Stimulated activated CD4-positive, alpha-beta T cell treated with anti-CD3 and anti-CD28 coated beads, TNF-alpha, amount 100 ng/mL, for 48 hours (primary cell): ENCODE measurements at regions not wholly inside any gene's neighbourhood (a gene's known extent, or its start where the extent isn't known, plus 50 kb on each side); places are given as distances from the start of the nearest gene placed in this dataset.
"Not testable (repeated sequence)": the region's sequence is repeated elsewhere in the genome, so short reads cannot be mapped to it uniquely, and the experiment has no call there.

Source experiments
- DNase-seq, 3 donors: peaks; one replicate each; pipeline ENCODE4 v3.0.0-alpha.2; 2020; ENCODE audit warnings: low read depth in 3 of 3

- no peak for DNase-seq
These were observed 166.4 kb upstream of the SLC27A6 start for GRCh38 chr5:128798871-128799270.

GRCh38 chr5:128799945-128800344 is 165.3 kb upstream of the SLC27A6 start:
- no peak for DNase-seq

GRCh38 chr5:128800377-128800776 is 164.9 kb upstream of the SLC27A6 start:
- DNase-seq, result no peak

GRCh38 chr5:128813317-128814070 is 151.8 kb upstream of the SLC27A6 start:
- no peak for DNase-seq

DNA sequence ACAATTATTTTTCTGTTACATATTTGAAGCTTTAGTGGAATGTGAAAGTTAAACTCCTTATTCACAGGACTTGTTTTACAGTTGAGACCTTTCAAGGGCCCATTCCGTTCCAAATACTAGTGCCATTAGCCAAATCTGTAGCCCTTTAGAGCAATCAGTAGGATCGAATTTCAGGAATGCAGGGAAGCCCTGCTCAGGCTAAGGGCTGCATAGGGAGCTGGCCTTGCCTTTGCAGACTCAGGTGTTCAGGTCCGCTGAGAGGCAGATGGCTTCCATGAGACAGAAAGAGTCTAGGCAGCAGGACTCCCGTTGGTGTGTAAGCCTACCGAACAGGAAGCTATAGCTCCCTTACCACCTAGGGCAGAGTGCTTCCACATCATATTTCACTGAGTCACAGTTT is 150.1 kb upstream of the SLC27A6 start:
- DNase-seq, result no peak

DNA sequence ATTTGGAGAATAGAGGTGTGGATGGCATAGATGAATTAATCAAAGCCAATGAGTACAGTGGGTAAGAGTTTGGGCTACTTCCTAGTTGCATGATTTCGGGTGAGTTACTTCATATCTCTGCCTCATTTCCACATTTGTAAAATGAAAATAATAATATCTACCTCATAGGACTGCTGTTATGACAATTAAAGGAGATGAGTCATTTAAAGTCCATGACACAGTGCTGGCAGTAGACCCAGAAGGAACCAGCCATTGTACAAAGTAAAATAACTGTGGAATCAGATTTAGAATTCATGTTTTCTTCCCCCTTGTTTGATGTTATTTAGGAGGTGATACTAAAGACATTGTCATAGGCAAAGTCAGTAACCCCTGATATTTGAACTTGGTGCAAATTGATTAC is 139.5 kb upstream of the SLC27A6 start:
- DNase-seq, result no peak

GRCh38 chr5:128826275-128826674 is 139.0 kb upstream of the SLC27A6 start:
- DNase-seq, result no peak

- DNase-seq, result no peak
These were observed 128.7 kb upstream of the SLC27A6 start for GRCh38 chr5:128836571-128836970.

GRCh38 chr5:128838623-128839022 is 126.7 kb upstream of the SLC27A6 start:
- DNase-seq, result no peak

- no peak for DNase-seq
These were observed 123.0 kb upstream of the SLC27A6 start for GRCh38 chr5:128842241-128842640.

- no peak for DNase-seq
These were observed 120.8 kb upstream of the SLC27A6 start for GRCh38 chr5:128844354-128844923.

- no peak for DNase-seq
These were observed 115.2 kb upstream of the SLC27A6 start for GRCh38 chr5:128850049-128850448.

GRCh38 chr5:128854931-128855330 is 110.4 kb upstream of the SLC27A6 start:
- DNase-seq, result no peak

- DNase-seq, result no peak
These were observed 108.1 kb upstream of the SLC27A6 start for GRCh38 chr5:128857076-128857677.

GRCh38 chr5:128858995-128859394 is 106.3 kb upstream of the SLC27A6 start:
- DNase-seq, result no peak

DNA sequence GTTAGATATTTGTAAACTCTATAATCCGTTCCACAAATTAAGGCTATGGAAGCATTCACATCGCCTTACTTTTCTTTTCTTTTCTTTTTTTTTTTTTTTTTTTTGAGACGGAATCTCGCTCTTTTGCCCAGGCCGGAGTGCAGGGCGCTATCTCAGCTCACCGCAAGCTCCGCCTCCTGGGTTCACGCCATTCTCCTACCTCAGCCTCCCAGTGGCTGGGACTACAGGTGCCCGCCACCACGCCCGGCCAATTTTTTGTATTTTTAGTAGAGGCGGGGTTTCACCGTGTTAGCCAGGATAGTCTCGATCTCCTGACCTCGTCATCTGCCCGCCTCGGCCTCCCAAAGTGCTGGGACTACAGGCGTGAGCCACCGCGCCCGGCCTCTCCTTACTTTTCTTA is 104.1 kb upstream of the SLC27A6 start:
- not testable (repeated sequence) for DNase-seq

- no peak for DNase-seq
These were observed 95.3 kb upstream of the SLC27A6 start for GRCh38 chr5:128869970-128870369.

DNA sequence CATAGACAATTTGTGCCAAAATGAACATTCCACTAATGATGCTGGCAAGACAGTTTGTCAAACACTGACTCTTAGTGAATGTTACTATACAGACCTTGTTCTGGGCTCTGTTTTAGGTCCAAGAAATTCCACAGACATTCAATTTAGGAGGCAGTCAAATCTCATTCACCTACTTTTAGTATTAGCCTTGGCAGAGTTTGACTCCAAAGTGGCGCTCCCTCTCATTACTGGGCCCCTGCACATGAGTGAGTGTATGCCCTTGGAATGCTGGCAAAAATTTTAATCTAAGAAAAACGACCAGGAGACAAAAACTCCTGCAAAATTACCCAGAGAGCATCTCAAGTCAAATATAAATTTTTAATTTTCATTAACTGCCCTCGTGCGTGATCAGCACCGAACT is 94.9 kb upstream of the SLC27A6 start:
- DNase-seq, result no peak

GRCh38 chr5:128870923-128871322 is 94.4 kb upstream of the SLC27A6 start:
- DNase-seq, result no peak

- no peak for DNase-seq
These were observed 88.5 kb upstream of the SLC27A6 start for GRCh38 chr5:128876569-128877382.

GRCh38 chr5:128877476-128877875 is 87.8 kb upstream of the SLC27A6 start:
- DNase-seq, result no peak

DNA sequence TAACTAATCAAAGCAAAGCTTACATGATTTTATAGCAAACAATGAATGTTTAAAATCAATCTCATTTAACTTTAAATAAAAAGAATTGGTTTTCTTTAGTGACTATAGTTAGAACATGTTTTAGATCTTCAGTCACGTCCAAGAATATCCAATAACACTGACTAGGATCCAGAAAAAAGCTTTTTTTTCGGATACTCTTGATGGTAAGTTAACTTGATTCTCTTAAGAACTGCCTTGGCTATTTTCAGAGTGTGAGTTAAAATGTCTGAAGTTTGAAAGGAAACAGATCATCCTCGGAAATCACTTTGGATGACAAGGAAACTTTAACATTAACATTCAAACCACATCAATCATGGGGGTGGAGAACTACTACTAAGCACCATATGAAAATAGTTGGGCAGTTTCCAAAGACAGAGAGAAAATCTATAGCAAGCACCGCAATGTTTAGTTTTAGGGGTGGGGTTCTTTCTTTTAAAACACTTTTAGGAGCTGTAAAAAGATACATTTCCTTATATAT is 83.7 kb upstream of the SLC27A6 start:
- no peak for DNase-seq
